ENCODE measurements at regions not wholly inside any gene's neighbourhood (a gene's known extent, or its start where the extent isn't known, plus 50 kb on each side); places are given as distances from the start of the nearest gene placed in this dataset.

- Histone ChIP-seq H3K4me1 (ENCODE audit: control insufficient read depth in 2 of 2, insufficient read depth in 2 of 2, low read length in 2 of 2) (no peaks in the 10 kb centered on the region), H3K27ac (ENCODE audit: low read depth in 1 of 2, low read length in 1 of 2) (no peak overlapping the region), H3K9me3 (ENCODE audit: control insufficient read depth in 2 of 2, insufficient read depth in 1 of 2, low read length in 1 of 2) (no peaks in the 10 kb centered on the region), H3K36me3 (ENCODE audit: control insufficient read depth in 2 of 2, insufficient read depth in 2 of 2, low read length in 1 of 2) (no peaks in the 10 kb centered on the region), H3K27me3 (ENCODE audit: control insufficient read depth in 2 of 2, insufficient read depth in 1 of 2, low read length in 1 of 2) (no peaks in the 10 kb centered on the region), H3K4me3 (ENCODE audit: low read length in 2 of 2) (no peak overlapping the region)
- WGBS, result 91% methylated on average over 8 of the region's 8 CpGs
- no peak for DNase-seq (ENCODE audit: low read depth in 6 of 9, low spot score in 9 of 9)
These were observed 514.7 kb downstream of the SOX11 start for GRCh38 chr2:6206882-6207281.

GRCh38 chr2:6211236-6211635 is 519.1 kb downstream of the SOX11 start:
- Histone ChIP-seq H3K4me3 (ENCODE audit: low read length in 2 of 2) (no peak overlapping the region), H3K27me3 (ENCODE audit: control insufficient read depth in 2 of 2, insufficient read depth in 1 of 2, low read length in 1 of 2) (no peaks in the 10 kb centered on the region), H3K36me3 (ENCODE audit: control insufficient read depth in 2 of 2, insufficient read depth in 2 of 2, low read length in 1 of 2) (no peaks in the 10 kb centered on the region), H3K9me3 (ENCODE audit: control insufficient read depth in 2 of 2, insufficient read depth in 1 of 2, low read length in 1 of 2) (no peaks in the 10 kb centered on the region), H3K4me1 (ENCODE audit: control insufficient read depth in 2 of 2, insufficient read depth in 2 of 2, low read length in 2 of 2) (no peaks in the 10 kb centered on the region), H3K27ac (ENCODE audit: low read depth in 1 of 2, low read length in 1 of 2) (no peak overlapping the region)
- DNase-seq (ENCODE audit: low read depth in 6 of 9, low spot score in 9 of 9), result no peak
- 85% methylated on average over 1 of the region's 1 CpG for WGBS

GRCh38 chr2:6212491-6212890 is 520.3 kb downstream of the SOX11 start:
- no peaks in the 10 kb centered on the region for H3K9me3 ChIP-seq (ENCODE audit: control insufficient read depth in 2 of 2, insufficient read depth in 1 of 2, low read length in 1 of 2)
- no peaks in the 10 kb centered on the region for H3K36me3 ChIP-seq (ENCODE audit: control insufficient read depth in 2 of 2, insufficient read depth in 2 of 2, low read length in 1 of 2)
- no peak overlapping the region for H3K27ac ChIP-seq (ENCODE audit: low read depth in 1 of 2, low read length in 1 of 2)
- H3K4me1 ChIP-seq (ENCODE audit: control insufficient read depth in 2 of 2, insufficient read depth in 2 of 2, low read length in 2 of 2), result no peaks in the 10 kb centered on the region
- 84% methylated on average over 6 of the region's 6 CpGs for WGBS
- H3K4me3 ChIP-seq (ENCODE audit: low read length in 2 of 2), result no peak overlapping the region
- H3K27me3 ChIP-seq (ENCODE audit: control insufficient read depth in 2 of 2, insufficient read depth in 1 of 2, low read length in 1 of 2), result no peaks in the 10 kb centered on the region
- DNase-seq (ENCODE audit: low read depth in 6 of 9, low spot score in 9 of 9), result no peak

- WGBS, result 95% methylated on average over 20 of the region's 20 CpGs
- Histone ChIP-seq H3K27ac (ENCODE audit: low read depth in 1 of 2, low read length in 1 of 2) (no peak overlapping the region), H3K36me3 (ENCODE audit: control insufficient read depth in 2 of 2, insufficient read depth in 2 of 2, low read length in 1 of 2) (no peaks in the 10 kb centered on the region), H3K9me3 (ENCODE audit: control insufficient read depth in 2 of 2, insufficient read depth in 1 of 2, low read length in 1 of 2) (no peaks in the 10 kb centered on the region), H3K27me3 (ENCODE audit: control insufficient read depth in 2 of 2, insufficient read depth in 1 of 2, low read length in 1 of 2) (no peaks in the 10 kb centered on the region), H3K4me3 (ENCODE audit: low read length in 2 of 2) (no peak overlapping the region), H3K4me1 (ENCODE audit: control insufficient read depth in 2 of 2, insufficient read depth in 2 of 2, low read length in 2 of 2) (no peaks in the 10 kb centered on the region)
- no peak for DNase-seq (ENCODE audit: low read depth in 6 of 9, low spot score in 9 of 9)
These were observed 521.0 kb downstream of the SOX11 start for GRCh38 chr2:6213056-6213780.

GRCh38 chr2:6214471-6214870 is 522.3 kb downstream of the SOX11 start:
- H3K27me3 ChIP-seq (ENCODE audit: control insufficient read depth in 2 of 2, insufficient read depth in 1 of 2, low read length in 1 of 2), result no peaks in the 10 kb centered on the region
- WGBS, result 50% methylated on average over 6 of the region's 6 CpGs

GRCh38 chr2:6215053-6215452 is 522.9 kb downstream of the SOX11 start:
- DNase-seq (ENCODE audit: low read depth in 6 of 9, low spot score in 9 of 9), result no peak
- Histone ChIP-seq H3K27ac (ENCODE audit: low read depth in 1 of 2, low read length in 1 of 2) (no peak overlapping the region), H3K4me3 (ENCODE audit: low read length in 2 of 2) (no peak overlapping the region), H3K9me3 (ENCODE audit: control insufficient read depth in 2 of 2, insufficient read depth in 1 of 2, low read length in 1 of 2) (no peaks in the 10 kb centered on the region), H3K36me3 (ENCODE audit: control insufficient read depth in 2 of 2, insufficient read depth in 2 of 2, low read length in 1 of 2) (no peaks in the 10 kb centered on the region), H3K4me1 (ENCODE audit: control insufficient read depth in 2 of 2, insufficient read depth in 2 of 2, low read length in 2 of 2) (no peaks in the 10 kb centered on the region), H3K27me3 (ENCODE audit: control insufficient read depth in 2 of 2, insufficient read depth in 1 of 2, low read length in 1 of 2) (no peaks in the 10 kb centered on the region)
- WGBS, result 85% methylated on average over 2 of the region's 2 CpGs

More at GRCh38 chr2:6214471-6214870, 522.3 kb downstream of the SOX11 start:
- Histone ChIP-seq H3K9me3 (ENCODE audit: control insufficient read depth in 2 of 2, insufficient read depth in 1 of 2, low read length in 1 of 2) (no peaks in the 10 kb centered on the region), H3K4me3 (ENCODE audit: low read length in 2 of 2) (no peak overlapping the region), H3K27ac (ENCODE audit: low read depth in 1 of 2, low read length in 1 of 2) (no peak overlapping the region), H3K4me1 (ENCODE audit: control insufficient read depth in 2 of 2, insufficient read depth in 2 of 2, low read length in 2 of 2) (no peaks in the 10 kb centered on the region), H3K36me3 (ENCODE audit: control insufficient read depth in 2 of 2, insufficient read depth in 2 of 2, low read length in 1 of 2) (no peaks in the 10 kb centered on the region)
- no peak for DNase-seq (ENCODE audit: low read depth in 6 of 9, low spot score in 9 of 9)

- Histone ChIP-seq H3K4me3 (ENCODE audit: low read length in 2 of 2) (no peak overlapping the region), H3K4me1 (ENCODE audit: control insufficient read depth in 2 of 2, insufficient read depth in 2 of 2, low read length in 2 of 2) (no peaks in the 10 kb centered on the region), H3K9me3 (ENCODE audit: control insufficient read depth in 2 of 2, insufficient read depth in 1 of 2, low read length in 1 of 2) (no peaks in the 10 kb centered on the region), H3K27ac (ENCODE audit: low read depth in 1 of 2, low read length in 1 of 2) (no peak overlapping the region), H3K36me3 (ENCODE audit: control insufficient read depth in 2 of 2, insufficient read depth in 2 of 2, low read length in 1 of 2) (no peaks in the 10 kb centered on the region), H3K27me3 (ENCODE audit: control insufficient read depth in 2 of 2, insufficient read depth in 1 of 2, low read length in 1 of 2) (no peaks in the 10 kb centered on the region)
- 94% methylated on average over 2 of the region's 2 CpGs for WGBS
- DNase-seq (ENCODE audit: low read depth in 6 of 9, low spot score in 9 of 9), result no peak
These were observed 524.0 kb downstream of the SOX11 start for GRCh38 chr2:6216234-6216633.

- H3K27ac ChIP-seq (ENCODE audit: low read depth in 1 of 2, low read length in 1 of 2), result no peak overlapping the region
- no peak for DNase-seq (ENCODE audit: low read depth in 6 of 9, low spot score in 9 of 9)
- no peaks in the 10 kb centered on the region for H3K27me3 ChIP-seq (ENCODE audit: control insufficient read depth in 2 of 2, insufficient read depth in 1 of 2, low read length in 1 of 2)
- no peak overlapping the region for H3K4me3 ChIP-seq (ENCODE audit: low read length in 2 of 2)
- no peaks in the 10 kb centered on the region for H3K36me3 ChIP-seq (ENCODE audit: control insufficient read depth in 2 of 2, insufficient read depth in 2 of 2, low read length in 1 of 2)
- no peaks in the 10 kb centered on the region for H3K4me1 ChIP-seq (ENCODE audit: control insufficient read depth in 2 of 2, insufficient read depth in 2 of 2, low read length in 2 of 2)
- WGBS, result 92% methylated on average over 4 of the region's 4 CpGs
- H3K9me3 ChIP-seq (ENCODE audit: control insufficient read depth in 2 of 2, insufficient read depth in 1 of 2, low read length in 1 of 2), result no peaks in the 10 kb centered on the region
These were observed 526.7 kb downstream of the SOX11 start for GRCh38 chr2:6218926-6219325.

- WGBS, result 96% methylated on average over 4 of the region's 4 CpGs
- Histone ChIP-seq H3K4me3 (ENCODE audit: low read length in 2 of 2) (no peak overlapping the region), H3K27me3 (ENCODE audit: control insufficient read depth in 2 of 2, insufficient read depth in 1 of 2, low read length in 1 of 2) (no peaks in the 10 kb centered on the region), H3K9me3 (ENCODE audit: control insufficient read depth in 2 of 2, insufficient read depth in 1 of 2, low read length in 1 of 2) (no peaks in the 10 kb centered on the region), H3K4me1 (ENCODE audit: control insufficient read depth in 2 of 2, insufficient read depth in 2 of 2, low read length in 2 of 2) (no peaks in the 10 kb centered on the region), H3K36me3 (ENCODE audit: control insufficient read depth in 2 of 2, insufficient read depth in 2 of 2, low read length in 1 of 2) (no peaks in the 10 kb centered on the region), H3K27ac (ENCODE audit: low read depth in 1 of 2, low read length in 1 of 2) (no peak overlapping the region)
- no peak for DNase-seq (ENCODE audit: low read depth in 6 of 9, low spot score in 9 of 9)
These were observed 527.7 kb downstream of the SOX11 start for GRCh38 chr2:6219906-6220305.
